NCI-H345 treated with DMSO at 0.1 percent for 48 hours (cell line): ENCODE measurements at regions not wholly inside any gene's neighbourhood (a gene's known extent, or its start where the extent isn't known, plus 50 kb on each side); places are given as distances from the start of the nearest gene placed in this dataset.
A peak's percentile ranks its signal among the peaks of the same experiment; 100 is the strongest.

Source experiments
- DNase-seq: peaks from one replicate; lab custom pipeline; 2025; ENCODE audit not compliant: unreplicated experiment; lab: John Stamatoyannopoulos, UW

- no peak for DNase-seq
Observed at GRCh38 chr14:35222324-35222723, 69.9 kb upstream of the PSMA6 start.

- no peak for DNase-seq
Observed at GRCh38 chr14:35222872-35223466, 69.2 kb upstream of the PSMA6 start.

- DNase-seq = no peak
Observed at GRCh38 chr14:35223927-35224326, 68.3 kb upstream of the PSMA6 start.

GRCh38 chr14:35224615-35225014, 67.6 kb upstream of the PSMA6 start:
- no peak for DNase-seq

- DNase-seq = peak; percentile 6
Observed at GRCh38 chr14:35229084-35229791, 62.9 kb upstream of the PSMA6 start.

GRCh38 chr14:35229792-35230089, 62.4 kb upstream of the PSMA6 start:
- DNase-seq = no peak

GRCh38 chr14:35231207-35231760, 60.9 kb upstream of the PSMA6 start:
- no peak for DNase-seq

- no peak for DNase-seq
Observed at GRCh38 chr14:35234012-35234805, 58.0 kb upstream of the PSMA6 start.

GRCh38 chr14:35235840-35236239, 56.3 kb upstream of the PSMA6 start:
- no peak for DNase-seq

- no peak for DNase-seq
Observed at GRCh38 chr14:35236806-35237205, 55.4 kb upstream of the PSMA6 start.

- DNase-seq = no peak
Observed at GRCh38 chr14:35240231-35240630, 52.0 kb upstream of the PSMA6 start.
